Uterus (tissue), 2 donors: ENCODE measurements at regions not wholly inside any gene's neighbourhood (a gene's known extent, or its start where the extent isn't known, plus 50 kb on each side); places are given as distances from the start of the nearest gene placed in this dataset.

Experiments used
- CTCF ChIP-seq, 4 experiments: fragments of 200-600 bp in 2 of 4; fragments of 450-650 bp in 2 of 4; sonication (generic) in 2 of 4; IDR thresholded peaks; one replicate each; pipeline ENCODE4 v1.5.1; 2016 to 2019; ENCODE audit warnings: antibody characterized with exemption in 4 of 4, mild to moderate bottlenecking in 2 of 4, moderate library complexity in 1 of 4
- POLR2A ChIP-seq, 2 donors: fragments of 450-650 bp; IDR thresholded peaks; one replicate each; pipeline ENCODE4 v1.6.1; 2016; ENCODE audit warnings: antibody characterized with exemption in 2 of 2, mild to moderate bottlenecking in 1 of 2, moderate library complexity in 1 of 2

DNA sequence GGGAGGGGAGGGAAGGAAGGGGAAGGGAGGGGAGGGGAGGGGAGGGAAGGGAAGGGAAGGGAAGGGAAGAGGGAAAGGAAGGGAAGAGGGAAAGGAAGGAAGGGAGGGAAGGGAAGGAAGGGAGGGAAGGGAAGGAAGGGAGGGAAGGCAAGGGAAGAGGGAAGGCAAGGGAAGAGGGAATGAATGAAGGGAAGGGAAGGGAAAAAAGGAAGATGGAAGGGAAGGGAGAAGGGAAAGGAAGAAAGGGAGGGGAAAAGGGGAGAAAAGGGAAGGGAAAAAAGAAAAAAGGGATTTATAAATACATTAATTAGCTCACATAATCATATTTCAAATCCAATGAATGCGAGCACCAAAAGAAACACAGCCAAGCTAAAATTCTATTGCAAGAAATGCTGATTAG lies 202.9 kb upstream of the LRRTM4 start:
- TF ChIP-seq POLR2A (IDR thresholded peaks at IDR 0.05) (no peak), CTCF (IDR thresholded peaks at IDR 0.05) (no peak)
